ENCODE measurements at regions not wholly inside any gene's neighbourhood (a gene's known extent, or its start where the extent isn't known, plus 50 kb on each side); places are given as distances from the start of the nearest gene placed in this dataset.

- no peaks in the 10 kb centered on the region for H3K27me3 ChIP-seq
- H3K27ac ChIP-seq: no peak overlapping the region
- H3K4me3 ChIP-seq: no peak overlapping the region
- DNase-seq (ENCODE audit: low spot score in 2 of 2): no peak
- intact Hi-C loops (cut with DNase I; ENCODE audit: low total_unique reads): no loop called here
- no peaks in the 10 kb centered on the region for H3K36me3 ChIP-seq
- TF ChIP-seq CTCF (IDR thresholded peaks at IDR 0.05): no peak
- no peak for TF ChIP-seq POLR2AphosphoS5 (IDR thresholded peaks at IDR 0.05)
- no peak for TF ChIP-seq POLR2A (IDR thresholded peaks at IDR 0.05)
- no peaks in the 10 kb centered on the region for H3K4me1 ChIP-seq
- H3K9me3 ChIP-seq: no peaks in the 10 kb centered on the region
Measured at GRCh38 chr4:30948653-30949052, 228.5 kb downstream of the PCDH7 start.

- Histone ChIP-seq H3K9me3 (no peaks in the 10 kb centered on the region), H3K4me3 (no peak overlapping the region), H3K36me3 (no peaks in the 10 kb centered on the region), H3K27ac (no peak overlapping the region), H3K27me3 (no peaks in the 10 kb centered on the region), H3K4me1 (no peaks in the 10 kb centered on the region)
- intact Hi-C loops (cut with DNase I; ENCODE audit: low total_unique reads): no loop called here
- no peak for DNase-seq (ENCODE audit: low spot score in 2 of 2)
- TF ChIP-seq POLR2A (IDR thresholded peaks at IDR 0.05): no peak
- no peak for TF ChIP-seq POLR2AphosphoS5 (IDR thresholded peaks at IDR 0.05)
Measured at GRCh38 chr4:30950737-30951136, 230.6 kb downstream of the PCDH7 start.

- H3K27ac ChIP-seq: no peak overlapping the region
Measured at GRCh38 chr4:30952526-30953219, 232.5 kb downstream of the PCDH7 start.

GRCh38 chr4:30953799-30954198 lies 233.6 kb downstream of the PCDH7 start:
- Histone ChIP-seq H3K4me3 (no peak overlapping the region), H3K9me3 (no peaks in the 10 kb centered on the region), H3K4me1 (no peaks in the 10 kb centered on the region), H3K27ac (no peak overlapping the region), H3K27me3 (no peaks in the 10 kb centered on the region), H3K36me3 (no peaks in the 10 kb centered on the region)
- intact Hi-C loops (cut with DNase I; ENCODE audit: low total_unique reads): no loop called here
- no peak for DNase-seq (ENCODE audit: low spot score in 2 of 2)
- TF ChIP-seq POLR2A (IDR thresholded peaks at IDR 0.05) (no peak), POLR2AphosphoS5 (IDR thresholded peaks at IDR 0.05) (no peak), CTCF (IDR thresholded peaks at IDR 0.05) (no peak)

More at GRCh38 chr4:30952526-30953219, 232.5 kb downstream of the PCDH7 start:
- no peaks in the 10 kb centered on the region for H3K36me3 ChIP-seq
- H3K4me3 ChIP-seq: no peak overlapping the region
- H3K4me1 ChIP-seq: no peaks in the 10 kb centered on the region
- no peaks in the 10 kb centered on the region for H3K27me3 ChIP-seq
- intact Hi-C loops (cut with DNase I; ENCODE audit: low total_unique reads): no loop called here
- TF ChIP-seq POLR2A (IDR thresholded peaks at IDR 0.05) (no peak), POLR2AphosphoS5 (IDR thresholded peaks at IDR 0.05) (no peak), CTCF (IDR thresholded peaks at IDR 0.05) (no peak)
- no peak for DNase-seq (ENCODE audit: low spot score in 2 of 2)
- H3K9me3 ChIP-seq: no peaks in the 10 kb centered on the region

GRCh38 chr4:30956916-30957315 lies 236.7 kb downstream of the PCDH7 start:
- no peaks in the 10 kb centered on the region for H3K27me3 ChIP-seq
- no peak for DNase-seq (ENCODE audit: low spot score in 2 of 2)
- no peaks in the 10 kb centered on the region for H3K36me3 ChIP-seq
- no peaks in the 10 kb centered on the region for H3K4me1 ChIP-seq
- no peak overlapping the region for H3K27ac ChIP-seq
- intact Hi-C loops (cut with DNase I; ENCODE audit: low total_unique reads): no loop called here
- TF ChIP-seq POLR2AphosphoS5 (IDR thresholded peaks at IDR 0.05): no peak
- TF ChIP-seq POLR2A (IDR thresholded peaks at IDR 0.05): no peak
- no peak for TF ChIP-seq CTCF (IDR thresholded peaks at IDR 0.05)
- H3K4me3 ChIP-seq: no peak overlapping the region
- no peaks in the 10 kb centered on the region for H3K9me3 ChIP-seq
